Liver (tissue), 8 donors: ENCODE measurements at regions not wholly inside any gene's neighbourhood (a gene's known extent, or its start where the extent isn't known, plus 50 kb on each side); places are given as distances from the start of the nearest gene placed in this dataset.

Source experiments
- DNase-seq: peaks from one replicate; pipeline ENCODE4 v3.0.0-alpha.2; 2017; ENCODE audit warnings: low spot score
- H3K27ac ChIP-seq, 2 donors: one replicate each; pipeline ENCODE4 v1.7.0; 2013; ENCODE audit warnings: inconsistent platforms in 2 of 2, low read length in 2 of 2, control low read depth in 1 of 2, low read depth in 1 of 2, mild to moderate bottlenecking in 1 of 2
- H3K27me3 ChIP-seq, 4 donors: one replicate each; pipeline versions ENCODE4 v1.6.1 to v1.7.0; 2013; ENCODE audit warnings: low read length in 3 of 4, inconsistent platforms in 1 of 4, mild to moderate bottlenecking in 1 of 4, moderate library complexity in 1 of 4; ENCODE audit not compliant: control insufficient read depth in 4 of 4, insufficient read depth in 4 of 4
- H3K36me3 ChIP-seq, 4 donors: one replicate each; pipeline versions ENCODE4 v1.6.1 to v1.7.0; 2013; ENCODE audit warnings: low read length in 3 of 4, mild to moderate bottlenecking in 3 of 4, low read depth in 1 of 4, moderate library complexity in 1 of 4; ENCODE audit not compliant: control insufficient read depth in 4 of 4, insufficient read depth in 3 of 4
- H3K4me1 ChIP-seq, 4 donors: one replicate each; pipeline versions ENCODE4 v1.6.1 to v1.7.0; 2013; ENCODE audit warnings: low read length in 3 of 4, mild to moderate bottlenecking in 3 of 4, moderate library complexity in 1 of 4; ENCODE audit not compliant: control insufficient read depth in 4 of 4, insufficient read depth in 4 of 4
- H3K4me3 ChIP-seq, 3 donors: one replicate each; pipeline versions ENCODE4 v1.6.1 to v1.7.0; 2013; ENCODE audit warnings: low read length in 3 of 3, control low read depth in 1 of 3, low read depth in 1 of 3, mild to moderate bottlenecking in 1 of 3
- H3K9ac ChIP-seq, 2 donors: one replicate each; pipeline ENCODE4 v1.7.0; 2013; ENCODE audit warnings: low read length in 2 of 2, mild to moderate bottlenecking in 2 of 2, moderate library complexity in 2 of 2, control low read depth in 1 of 2, low read depth in 1 of 2
- H3K9me3 ChIP-seq, 4 donors: one replicate each; pipeline versions ENCODE4 v1.6.1 to v1.7.0; 2013; ENCODE audit warnings: low read length in 3 of 4; ENCODE audit not compliant: control insufficient read depth in 4 of 4
- CTCF ChIP-seq: fragments of 150-350 bp; IDR thresholded peaks from 2 replicates; pipeline ENCODE4 v1.5.1; 2017; ENCODE audit warnings: improper control_type of control experiment, low read depth, low read length; ENCODE audit not compliant: missing input control
- EGR1 ChIP-seq, 2 donors: IDR thresholded peaks; 2 replicates each; pipeline ENCODE4 v1.6.1; 2016 to 2018; ENCODE audit warnings: antibody characterized with exemption in 2 of 2, low read depth in 2 of 2
- FOXA1 ChIP-seq: IDR thresholded peaks from 2 replicates; pipeline ENCODE4 v1.6.1; 2016; ENCODE audit warnings: antibody characterized with exemption
- FOXA2 ChIP-seq: IDR thresholded peaks from 2 replicates; pipeline ENCODE4 v1.6.1; 2016; ENCODE audit warnings: antibody characterized with exemption
- GABPA ChIP-seq, 2 donors: IDR thresholded peaks in 1 of 2; conservative IDR thresholded peaks in 1 of 2; 2 replicates each; pipeline ENCODE4 v1.6.1; 2016; ENCODE audit warnings: antibody characterized with exemption in 2 of 2, mild to moderate bottlenecking in 1 of 2, moderate library complexity in 1 of 2
- HNF4A ChIP-seq, 2 donors: conservative IDR thresholded peaks; 2 replicates each; pipeline ENCODE4 v1.6.1; 2016; ENCODE audit warnings: antibody characterized with exemption in 2 of 2, mild to moderate bottlenecking in 2 of 2
- HNF4G ChIP-seq: IDR thresholded peaks from 2 replicates; pipeline ENCODE4 v1.6.1; 2016; ENCODE audit warnings: antibody characterized with exemption
- JUND ChIP-seq, 2 donors: IDR thresholded peaks; 2 replicates each; pipeline ENCODE4 v1.6.1; 2016; ENCODE audit warnings: antibody characterized with exemption in 2 of 2
- NR2F2 ChIP-seq: IDR thresholded peaks from 2 replicates; pipeline ENCODE4 v1.6.1; 2016; ENCODE audit warnings: antibody characterized with exemption
- RAD21 ChIP-seq, 2 donors: IDR thresholded peaks; 2 replicates each; pipeline ENCODE4 v1.6.1; 2016; ENCODE audit warnings: antibody characterized with exemption in 2 of 2, mild to moderate bottlenecking in 2 of 2
- RXRA ChIP-seq, 2 donors: IDR thresholded peaks; 2 replicates each; pipeline ENCODE4 v1.6.1; 2017 to 2018; ENCODE audit warnings: antibody characterized with exemption in 2 of 2, mild to moderate bottlenecking in 1 of 2
- SP1 ChIP-seq: IDR thresholded peaks from 2 replicates; pipeline ENCODE4 v1.6.1; 2018; ENCODE audit warnings: antibody characterized with exemption, mild to moderate bottlenecking
- TAF1 ChIP-seq: conservative IDR thresholded peaks from 2 replicates; pipeline ENCODE4 v1.6.1; 2016; ENCODE audit warnings: antibody characterized with exemption, mild to moderate bottlenecking
- ZBTB33 ChIP-seq: IDR thresholded peaks from 2 replicates; pipeline ENCODE4 v1.6.1; 2016; ENCODE audit warnings: antibody characterized with exemption
- WGBS: extraction: QIAGEN DNeasy Blood & Tissue Kit; methylation state at CpG from one replicate; pipeline ENCODE4 v1.1.7; 2013; 5-methylcytosine and 5-hydroxymethylcytosine counted together
- TF ChIP-seq, protein P1 (sequence below): IDR thresholded peaks from 2 replicates; pipeline ENCODE4 v1.6.1; 2016; ENCODE audit warnings: antibody characterized with exemption
- TF ChIP-seq, protein P2 (sequence below): IDR thresholded peaks from 2 replicates; pipeline ENCODE4 v1.6.1; 2016; ENCODE audit warnings: antibody characterized with exemption
- donor health status: healthy.
- donor health status: healthy.
- donor health status: healthy.
- donor health status: healthy.
- donor health status: healthy.

DNA sequence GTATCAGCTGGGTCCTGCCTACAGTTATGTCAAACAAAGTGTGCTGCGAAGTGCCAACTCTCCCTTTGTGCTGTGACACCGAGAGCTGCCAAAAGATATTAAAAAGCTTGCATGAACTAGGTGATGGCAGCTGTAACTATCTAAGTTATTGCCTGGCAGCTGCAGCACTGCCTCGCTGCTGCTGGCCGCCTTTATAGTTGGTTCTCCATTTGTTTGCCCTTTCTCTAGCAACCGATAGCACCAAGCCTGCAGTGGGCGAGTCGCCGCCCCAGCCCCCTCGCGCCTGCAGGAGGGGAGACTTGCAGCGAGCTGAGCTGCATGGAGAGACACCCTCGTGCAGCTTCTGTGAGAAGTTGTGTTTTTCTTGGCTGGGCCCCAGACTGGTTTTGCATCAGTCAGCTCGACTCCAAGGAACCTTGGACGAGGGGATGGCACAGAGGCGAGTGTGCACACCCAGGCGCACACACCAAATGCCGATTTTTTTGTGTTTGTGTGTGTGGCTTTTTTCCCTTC is 330.6 kb downstream of the RPS6KC1 start (continued):
- TF ChIP-seq, protein P1, sequence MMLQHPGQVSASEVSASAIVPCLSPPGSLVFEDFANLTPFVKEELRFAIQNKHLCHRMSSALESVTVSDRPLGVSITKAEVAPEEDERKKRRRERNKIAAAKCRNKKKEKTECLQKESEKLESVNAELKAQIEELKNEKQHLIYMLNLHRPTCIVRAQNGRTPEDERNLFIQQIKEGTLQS = no peak

DNA sequence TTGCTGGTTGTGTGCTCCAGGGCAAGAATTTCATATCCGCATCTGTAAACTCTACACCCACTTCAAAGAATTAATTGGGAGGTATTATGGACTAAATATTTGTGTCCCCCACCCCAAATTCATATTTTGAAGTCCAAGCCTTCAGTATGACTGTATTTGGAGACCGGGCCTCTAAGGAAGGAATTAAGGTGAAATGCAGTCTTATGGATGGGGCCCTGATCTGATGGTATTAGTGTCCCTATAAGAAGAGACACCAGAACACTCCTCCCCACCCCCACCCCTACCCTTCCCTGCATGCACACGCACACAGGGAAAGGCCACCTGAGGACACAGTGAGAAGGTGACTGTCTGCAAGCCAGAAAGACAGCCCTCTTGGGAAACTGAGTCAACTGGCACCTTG is 332.4 kb downstream of the RPS6KC1 start:
- DNase-seq = no peak
- H3K9me3 ChIP-seq = no peaks in the 10 kb centered on the region

GRCh38 chr1:213385201-213385600 is 334.2 kb downstream of the RPS6KC1 start:
- no peak overlapping the region for H3K9ac ChIP-seq
- no peak overlapping the region for H3K27ac ChIP-seq
- WGBS = 94% methylated on average over 1 of the region's 1 CpG
- no peaks in the 10 kb centered on the region for H3K9me3 ChIP-seq
- no peaks in the 10 kb centered on the region for H3K4me1 ChIP-seq
- no peak for DNase-seq
- TF ChIP-seq SP1 (no peak), TAF1 (no peak), FOXA1 (no peak), HNF4A (conservative IDR thresholded peaks at IDR 0.05) (no peak), RXRA (IDR thresholded peaks at IDR 0.05) (no peak), CTCF (no peak), RAD21 (IDR thresholded peaks at IDR 0.05) (no peak), NR2F2 (no peak), FOXA2 (no peak)
- TF ChIP-seq, protein P1 = no peak
- no peaks in the 10 kb centered on the region for H3K36me3 ChIP-seq
- no peak overlapping the region for H3K4me3 ChIP-seq
- no peaks in the 10 kb centered on the region for H3K27me3 ChIP-seq

More for the DNA sequence above, 332.4 kb downstream of the RPS6KC1 start:
- 98% methylated on average over 3 of the region's 3 CpGs for WGBS
- H3K27me3 ChIP-seq = no peaks in the 10 kb centered on the region
- H3K4me1 ChIP-seq = no peaks in the 10 kb centered on the region
- H3K27ac ChIP-seq = no peak overlapping the region
- H3K4me3 ChIP-seq = no peak overlapping the region
- H3K9ac ChIP-seq = no peak overlapping the region
- TF ChIP-seq, protein P2, sequence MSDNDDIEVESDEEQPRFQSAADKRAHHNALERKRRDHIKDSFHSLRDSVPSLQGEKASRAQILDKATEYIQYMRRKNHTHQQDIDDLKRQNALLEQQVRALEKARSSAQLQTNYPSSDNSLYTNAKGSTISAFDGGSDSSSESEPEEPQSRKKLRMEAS = no peak
- H3K36me3 ChIP-seq = no peaks in the 10 kb centered on the region

- Histone ChIP-seq H3K36me3 (no peaks in the 10 kb centered on the region), H3K9me3 (no peaks in the 10 kb centered on the region), H3K27ac (no peak overlapping the region), H3K9ac (no peak overlapping the region), H3K4me3 (no peak overlapping the region), H3K27me3 (no peaks in the 10 kb centered on the region), H3K4me1 (no peaks in the 10 kb centered on the region)
- WGBS = 76% methylated on average over 4 of the region's 4 CpGs
- no peak for DNase-seq
- no peak for TF ChIP-seq HNF4G
- no peak for TF ChIP-seq FOXA2
- TF ChIP-seq RAD21 (IDR thresholded peaks at IDR 0.05) = no peak
- no peak for TF ChIP-seq EGR1 (IDR thresholded peaks at IDR 0.05; ENCODE audit: low read depth in 2 of 2)
- TF ChIP-seq ZBTB33 = no peak
- TF ChIP-seq NR2F2 = no peak
- no peak for TF ChIP-seq FOXA1
- TF ChIP-seq JUND (IDR thresholded peaks at IDR 0.05) = no peak
- no peak for TF ChIP-seq GABPA (IDR thresholded peaks at IDR 0.05 in 1 of 2, conservative IDR thresholded peaks at IDR 0.05 in 1 of 2)
- TF ChIP-seq, protein P1 = no peak
- TF ChIP-seq TAF1 = no peak
- no peak for TF ChIP-seq RXRA (IDR thresholded peaks at IDR 0.05)
- no peak for TF ChIP-seq SP1
- no peak for TF ChIP-seq HNF4A (conservative IDR thresholded peaks at IDR 0.05)
- no peak for TF ChIP-seq CTCF
These were observed 334.8 kb downstream of the RPS6KC1 start for GRCh38 chr1:213385806-213386324.
